Nephron (organoid): ENCODE measurements at regions not wholly inside any gene's neighbourhood (a gene's known extent, or its start where the extent isn't known, plus 50 kb on each side); places are given as distances from the start of the nearest gene placed in this dataset.

Source experiments
- H3K27ac Mint-ChIP-seq, 3 experiments: 2 replicates each; pipeline ENCODE4 v1.8.0; 2020; ENCODE audit warnings: mixed read lengths in 3 of 3, mild to moderate bottlenecking in 2 of 3, moderate library complexity in 1 of 3
- H3K27me3 Mint-ChIP-seq: 2 replicates; pipeline ENCODE4 v1.8.0; 2021; ENCODE audit warnings: low read depth, mild to moderate bottlenecking, moderate library complexity, mixed read lengths
- H3K36me3 Mint-ChIP-seq: 2 replicates; pipeline ENCODE4 v1.8.0; 2020; ENCODE audit warnings: low read depth, mixed read lengths
- H3K4me1 Mint-ChIP-seq: 2 replicates; pipeline ENCODE4 v1.8.0; 2020; ENCODE audit warnings: mixed read lengths
- H3K4me3 Mint-ChIP-seq, 3 experiments: 2 replicates each; pipeline ENCODE4 v1.8.0; 2020; ENCODE audit warnings: mild to moderate bottlenecking in 3 of 3, mixed read lengths in 3 of 3, moderate library complexity in 2 of 3
- H3K9me3 Mint-ChIP-seq: 2 replicates; pipeline ENCODE4 v1.8.0; 2020; ENCODE audit warnings: mixed read lengths
- CTCF ChIP-seq, 3 experiments: fragments of 200-600 bp; sonication (generic); IDR thresholded peaks; one replicate each; pipeline ENCODE4 v1.5.0; 2021; ENCODE audit warnings: antibody characterized with exemption in 3 of 3; ENCODE audit not compliant: unreplicated experiment in 3 of 3

DNA sequence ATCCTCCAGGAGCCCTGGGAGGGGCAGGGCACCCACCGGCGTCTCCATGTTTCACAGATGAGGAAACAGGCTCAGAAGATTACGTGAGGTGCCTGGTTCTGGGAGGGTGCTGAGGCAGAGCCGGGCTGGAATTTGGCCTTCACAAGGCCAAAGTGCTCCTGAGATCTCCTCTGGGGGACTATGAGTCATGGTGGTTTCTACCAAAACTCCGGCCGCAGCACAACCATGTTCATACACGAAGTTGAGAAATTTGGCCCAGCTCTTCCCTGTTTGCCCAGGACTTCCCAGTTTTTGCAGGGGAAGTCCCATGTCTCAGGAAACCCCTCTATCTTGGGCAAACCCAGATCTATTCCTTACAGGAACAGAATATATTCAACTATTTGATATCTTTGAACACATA, 172.9 kb upstream of the CDYL start:
- Mint-ChIP-seq H3K36me3 (no peaks in the 10 kb centered on the region), H3K9me3 (peaks cover 2% of the 10 kb centered on the region), H3K27ac (no peak overlapping the region), H3K27me3 (peaks cover 5% of the 10 kb centered on the region), H3K4me1 (peaks cover 22% of the 10 kb centered on the region), H3K4me3 (no peak overlapping the region)
- no peak for TF ChIP-seq CTCF (IDR thresholded peaks at IDR 0.05; ENCODE audit: unreplicated experiment in 3 of 3)

- no peaks in the 10 kb centered on the region for H3K36me3 Mint-ChIP-seq
- H3K4me1 Mint-ChIP-seq = no peaks in the 10 kb centered on the region
- H3K27me3 Mint-ChIP-seq = no peaks in the 10 kb centered on the region
- no peak for TF ChIP-seq CTCF (IDR thresholded peaks at IDR 0.05; ENCODE audit: unreplicated experiment in 3 of 3)
- H3K4me3 Mint-ChIP-seq = no peak overlapping the region
- H3K9me3 Mint-ChIP-seq = peaks cover 19% of the 10 kb centered on the region
- no peak overlapping the region for H3K27ac Mint-ChIP-seq
Observed at GRCh38 chr6:4599924-4600323, 176.3 kb upstream of the CDYL start.

DNA sequence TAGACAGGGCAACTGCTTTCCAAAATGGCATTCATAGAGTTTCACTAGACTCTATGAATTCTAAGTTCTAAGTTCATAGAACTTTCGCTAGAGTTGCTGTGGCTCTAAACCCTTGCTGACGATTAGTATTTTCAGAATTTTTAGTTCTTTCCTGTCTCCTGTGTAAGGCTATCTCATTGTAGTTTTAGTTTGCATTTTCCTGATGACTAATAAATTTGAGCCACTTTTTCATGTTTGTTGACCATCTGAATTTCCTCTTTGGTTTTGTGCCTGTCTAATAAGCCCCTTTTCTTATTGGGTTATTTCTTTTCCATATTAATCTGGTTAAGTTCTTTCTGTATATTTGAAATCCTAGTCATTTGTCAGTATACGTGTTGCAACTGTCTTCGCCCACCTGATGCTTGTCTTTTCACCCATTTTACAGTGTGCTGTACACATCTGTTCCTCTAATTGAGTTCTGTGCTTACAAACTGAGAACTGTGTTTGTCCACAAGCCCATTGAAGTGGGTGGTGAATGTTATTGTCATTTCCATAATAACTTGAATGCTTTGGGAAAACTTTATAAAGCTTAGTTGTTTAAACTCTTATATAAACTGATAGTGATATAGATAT, 177.7 kb upstream of the CDYL start:
- H3K27me3 Mint-ChIP-seq = no peaks in the 10 kb centered on the region
- H3K27ac Mint-ChIP-seq = no peak overlapping the region
- no peak overlapping the region for H3K4me3 Mint-ChIP-seq
- no peak for TF ChIP-seq CTCF (IDR thresholded peaks at IDR 0.05; ENCODE audit: unreplicated experiment in 3 of 3)
- peaks cover 19% of the 10 kb centered on the region for H3K9me3 Mint-ChIP-seq
- no peaks in the 10 kb centered on the region for H3K36me3 Mint-ChIP-seq
- no peaks in the 10 kb centered on the region for H3K4me1 Mint-ChIP-seq

- no peak overlapping the region for H3K27ac Mint-ChIP-seq
- H3K9me3 Mint-ChIP-seq = peaks cover 19% of the 10 kb centered on the region
- H3K27me3 Mint-ChIP-seq = no peaks in the 10 kb centered on the region
- no peak for TF ChIP-seq CTCF (IDR thresholded peaks at IDR 0.05; ENCODE audit: unreplicated experiment in 3 of 3)
- no peaks in the 10 kb centered on the region for H3K36me3 Mint-ChIP-seq
- no peak overlapping the region for H3K4me3 Mint-ChIP-seq
- H3K4me1 Mint-ChIP-seq = no peaks in the 10 kb centered on the region
Observed at GRCh38 chr6:4593951-4594350, 182.3 kb upstream of the CDYL start.

DNA sequence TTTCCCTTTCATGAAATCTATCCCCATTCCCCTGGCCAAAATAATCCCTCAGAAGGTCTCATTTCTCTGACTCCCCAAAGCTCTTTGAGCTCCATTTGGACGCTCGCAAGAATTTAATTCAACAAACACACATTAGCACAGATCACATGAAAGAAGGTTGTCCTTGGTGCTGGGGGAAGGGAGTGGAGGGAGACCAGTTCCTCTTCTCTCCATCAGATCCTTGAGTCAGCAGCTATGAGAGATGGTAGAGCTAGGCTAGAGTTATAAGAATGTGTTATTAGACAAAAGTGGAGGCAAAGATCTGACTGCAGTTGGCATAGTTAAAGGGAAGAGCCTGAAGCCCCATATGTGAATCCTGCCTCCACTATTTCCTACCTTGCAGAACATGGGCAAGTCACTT, 184.2 kb upstream of the CDYL start:
- H3K4me1 Mint-ChIP-seq = no peaks in the 10 kb centered on the region

More for the DNA sequence above, 184.2 kb upstream of the CDYL start:
- Mint-ChIP-seq H3K4me3 (no peak overlapping the region), H3K9me3 (peaks cover 11% of the 10 kb centered on the region), H3K36me3 (no peaks in the 10 kb centered on the region), H3K27me3 (no peaks in the 10 kb centered on the region), H3K27ac (no peak overlapping the region)
- TF ChIP-seq CTCF (IDR thresholded peaks at IDR 0.05; ENCODE audit: unreplicated experiment in 3 of 3) = no peak
